Lower leg skin (tissue), 4 donors: ENCODE measurements at regions not wholly inside any gene's neighbourhood (a gene's known extent, or its start where the extent isn't known, plus 50 kb on each side); places are given as distances from the start of the nearest gene placed in this dataset.

Source experiments
- DNase-seq, 2 donors: peaks; one replicate each; pipeline ENCODE4 v3.0.0-alpha.2; 2019; ENCODE audit warnings: low spot score in 2 of 2
- H3K4me3 ChIP-seq: fragments of 200-600 bp; sonication (generic); 2 replicates; pipeline ENCODE4 v1.5.1; 2017; ENCODE audit warnings: mild to moderate bottlenecking, low read depth; ENCODE audit not compliant: poor library complexity, severe bottlenecking
- POLR2A ChIP-seq, 2 donors: fragments of 450-650 bp; IDR thresholded peaks; one replicate each; pipeline ENCODE4 v1.6.1; 2016 to 2017; ENCODE audit warnings: antibody characterized with exemption in 2 of 2, mild to moderate bottlenecking in 1 of 2, moderate library complexity in 1 of 2
- WGBS, 2 donors: methylation state at CpG; one replicate each; pipeline ENCODE4 v1.1.5; 2018; 5-methylcytosine and 5-hydroxymethylcytosine counted together
- intact Hi-C: fragments of 100-400 bp; cut with DNase I; formaldehyde crosslinking; loops from one replicate; pipeline ENCODE4 v1.15.0; 2023; ENCODE audit warnings: low total_unique reads
- TF ChIP-seq, protein P1 (sequence below), 3 donors: fragments of 450-650 bp; IDR thresholded peaks; one replicate each; pipeline ENCODE4 v1.5.1; 2016; ENCODE audit warnings: antibody characterized with exemption in 3 of 3, mild to moderate bottlenecking in 3 of 3, moderate library complexity in 2 of 3

DNA sequence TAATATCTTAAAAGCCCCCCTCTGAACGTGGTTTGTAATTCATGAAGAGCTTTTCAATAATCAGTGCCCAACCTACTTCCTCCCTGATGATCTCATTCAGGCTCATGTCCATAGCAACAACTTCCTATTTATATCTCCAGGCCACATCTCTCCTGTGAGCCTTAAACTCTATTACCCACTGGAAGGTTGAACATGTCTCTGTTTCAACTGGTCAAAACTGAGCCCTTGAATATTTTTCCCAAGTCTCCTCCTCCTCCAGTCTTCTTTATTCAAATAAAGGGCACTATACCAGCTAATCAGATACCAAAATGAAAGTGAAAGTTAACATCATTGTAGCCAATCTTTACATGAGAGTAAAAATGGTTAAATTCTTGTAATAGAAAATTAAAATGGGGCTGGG lies 63.7 kb upstream of the ITGA4 start:
- DNase-seq, result no peak
- no peak overlapping the region for H3K4me3 ChIP-seq
- WGBS, 2 donors, result 4 to 9% methylated on average over 1 of the region's 1 CpG
- no peak for TF ChIP-seq POLR2A (IDR thresholded peaks at IDR 0.05)
- TF ChIP-seq, protein P1, sequence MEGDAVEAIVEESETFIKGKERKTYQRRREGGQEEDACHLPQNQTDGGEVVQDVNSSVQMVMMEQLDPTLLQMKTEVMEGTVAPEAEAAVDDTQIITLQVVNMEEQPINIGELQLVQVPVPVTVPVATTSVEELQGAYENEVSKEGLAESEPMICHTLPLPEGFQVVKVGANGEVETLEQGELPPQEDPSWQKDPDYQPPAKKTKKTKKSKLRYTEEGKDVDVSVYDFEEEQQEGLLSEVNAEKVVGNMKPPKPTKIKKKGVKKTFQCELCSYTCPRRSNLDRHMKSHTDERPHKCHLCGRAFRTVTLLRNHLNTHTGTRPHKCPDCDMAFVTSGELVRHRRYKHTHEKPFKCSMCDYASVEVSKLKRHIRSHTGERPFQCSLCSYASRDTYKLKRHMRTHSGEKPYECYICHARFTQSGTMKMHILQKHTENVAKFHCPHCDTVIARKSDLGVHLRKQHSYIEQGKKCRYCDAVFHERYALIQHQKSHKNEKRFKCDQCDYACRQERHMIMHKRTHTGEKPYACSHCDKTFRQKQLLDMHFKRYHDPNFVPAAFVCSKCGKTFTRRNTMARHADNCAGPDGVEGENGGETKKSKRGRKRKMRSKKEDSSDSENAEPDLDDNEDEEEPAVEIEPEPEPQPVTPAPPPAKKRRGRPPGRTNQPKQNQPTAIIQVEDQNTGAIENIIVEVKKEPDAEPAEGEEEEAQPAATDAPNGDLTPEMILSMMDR (IDR thresholded peaks at IDR 0.05), result no peak
- intact Hi-C loops, result no loop called here

- 82 to 84% methylated on average over 4 of the region's 4 CpGs for WGBS, 2 donors
- no peak for DNase-seq
- no peak for TF ChIP-seq POLR2A (IDR thresholded peaks at IDR 0.05)
- intact Hi-C loops, result no loop called here
- H3K4me3 ChIP-seq, result no peak overlapping the region
These were observed 62.3 kb upstream of the ITGA4 start for GRCh38 chr2:181394741-181395437.

DNA sequence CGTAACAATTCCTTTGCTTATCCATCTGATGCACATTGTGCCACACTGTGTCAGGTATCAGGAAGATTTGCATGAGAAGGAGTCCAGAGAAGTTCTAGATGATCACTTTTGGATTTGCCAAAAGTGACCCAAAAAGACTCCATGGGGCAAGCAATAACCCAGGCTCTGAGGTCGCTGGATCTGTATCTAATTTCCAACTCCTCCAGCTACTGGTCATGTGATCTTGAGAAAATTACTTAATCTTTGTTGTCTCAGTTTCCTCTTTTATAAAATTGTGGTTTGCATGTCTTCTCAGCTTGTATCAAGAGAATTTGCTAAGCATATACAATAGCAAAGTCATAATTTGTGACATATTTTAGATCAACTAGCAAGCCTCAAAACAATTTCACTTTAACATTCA lies 61.3 kb upstream of the ITGA4 start:
- TF ChIP-seq, protein P1 (IDR thresholded peaks at IDR 0.05), result no peak
- TF ChIP-seq POLR2A (IDR thresholded peaks at IDR 0.05), result no peak
- WGBS, 2 donors, result 76 to 90% methylated on average over 2 of the region's 2 CpGs
- intact Hi-C loops, result no loop called here
- no peak overlapping the region for H3K4me3 ChIP-seq
- DNase-seq, result no peak

DNA sequence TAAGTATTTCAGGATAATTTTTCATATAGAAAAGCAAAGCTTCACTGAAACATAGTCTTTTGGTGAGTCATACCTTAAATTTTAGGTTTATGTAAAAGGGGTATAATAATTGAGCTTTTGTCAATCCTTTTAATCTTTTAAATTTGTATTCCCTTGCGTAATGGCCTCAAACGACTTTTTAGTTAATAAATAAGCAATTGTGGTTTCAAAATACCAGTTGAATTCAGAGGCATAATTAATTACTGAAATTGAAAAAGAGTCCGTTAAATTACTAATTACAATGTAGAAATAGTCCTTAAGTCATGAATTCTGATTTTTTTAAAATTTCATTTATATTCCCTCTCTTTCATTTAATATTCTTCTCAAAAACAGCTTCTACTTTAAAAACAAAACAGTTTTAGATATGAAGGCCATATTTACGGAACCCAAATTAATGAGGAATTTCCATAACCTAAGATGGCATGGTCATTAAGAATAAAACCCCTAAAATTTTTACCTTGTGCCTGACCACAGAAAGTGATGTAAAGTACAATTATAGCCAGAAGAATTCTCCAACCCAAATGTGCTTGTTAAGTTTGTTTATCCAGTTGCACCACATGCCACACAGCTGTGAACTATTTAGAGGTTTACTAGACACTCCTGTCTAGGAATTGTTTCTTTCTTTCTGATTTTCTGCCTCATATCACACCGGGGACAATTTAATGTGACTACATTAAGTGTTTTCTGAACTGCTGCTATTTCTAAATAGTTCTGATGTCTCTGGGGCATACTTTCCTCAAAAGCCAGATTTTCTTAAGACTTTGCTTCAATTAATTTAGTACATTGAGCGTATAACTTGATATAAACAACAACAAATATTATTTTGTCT lies 60.7 kb upstream of the ITGA4 start:
- WGBS, 2 donors, result 62 to 74% methylated on average over 6 of the region's 6 CpGs
- no peak for DNase-seq
- H3K4me3 ChIP-seq, result no peak overlapping the region
- TF ChIP-seq, protein P1 (IDR thresholded peaks at IDR 0.05), result no peak
- no peak for TF ChIP-seq POLR2A (IDR thresholded peaks at IDR 0.05)
- intact Hi-C loops, result no loop called here

- no peak overlapping the region for H3K4me3 ChIP-seq
- 82 to 85% methylated on average over 4 of the region's 4 CpGs for WGBS, 2 donors
- intact Hi-C loops, result no loop called here
- DNase-seq, result no peak
- no peak for TF ChIP-seq POLR2A (IDR thresholded peaks at IDR 0.05)
- TF ChIP-seq, protein P1 (IDR thresholded peaks at IDR 0.05), result no peak
These were observed 59.9 kb upstream of the ITGA4 start for GRCh38 chr2:181397331-181397730.

DNA sequence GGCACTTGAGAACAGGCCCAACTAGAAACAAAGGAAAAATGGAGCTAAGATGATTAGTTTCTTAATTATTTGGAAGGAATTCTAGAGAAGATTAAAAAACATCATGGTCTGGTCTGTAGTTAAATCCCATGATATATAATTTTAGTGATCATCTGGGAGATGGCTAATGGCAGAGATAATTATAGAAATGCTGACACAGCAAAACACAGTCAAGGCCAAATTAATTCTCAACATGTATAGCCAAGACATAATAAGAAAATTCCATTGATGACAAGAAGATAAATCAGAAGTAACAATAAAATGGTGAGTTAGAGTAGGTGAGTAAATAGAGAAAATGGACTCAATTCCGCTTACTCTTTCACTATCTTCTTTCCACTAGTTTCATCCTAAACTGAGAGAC lies 59.2 kb upstream of the ITGA4 start:
- no peak for TF ChIP-seq POLR2A (IDR thresholded peaks at IDR 0.05)
- TF ChIP-seq, protein P1 (IDR thresholded peaks at IDR 0.05), result no peak
- H3K4me3 ChIP-seq, result no peak overlapping the region
- intact Hi-C loops, result no loop called here
- WGBS, 2 donors, result 87 to 94% methylated on average over 1 of the region's 1 CpG
- DNase-seq, result no peak
